NCI-H82 treated with DMSO at 0.1 percent for 48 hours (cell line): ENCODE measurements at regions not wholly inside any gene's neighbourhood (a gene's known extent, or its start where the extent isn't known, plus 50 kb on each side); places are given as distances from the start of the nearest gene placed in this dataset.

Experiments used
- DNase-seq: peaks from one replicate; lab custom pipeline; 2025; ENCODE audit not compliant: unreplicated experiment; lab: John Stamatoyannopoulos, UW

GRCh38 chr1:4976859-4977440 is 322.5 kb downstream of the AJAP1 start:
- no peak for DNase-seq

GRCh38 chr1:4975856-4976255 is 321.4 kb downstream of the AJAP1 start:
- no peak for DNase-seq

- no peak for DNase-seq
Measured at GRCh38 chr1:4974981-4975685, 320.7 kb downstream of the AJAP1 start.

- no peak for DNase-seq
Measured at GRCh38 chr1:4973341-4973740, 318.9 kb downstream of the AJAP1 start.

- no peak for DNase-seq
Measured at GRCh38 chr1:4972761-4973320, 318.4 kb downstream of the AJAP1 start.

- no peak for DNase-seq
Measured at GRCh38 chr1:4971666-4972065, 317.3 kb downstream of the AJAP1 start.

- DNase-seq, result no peak
Measured at GRCh38 chr1:4970532-4970931, 316.1 kb downstream of the AJAP1 start.

- DNase-seq, result no peak
Measured at GRCh38 chr1:4969556-4970129, 315.2 kb downstream of the AJAP1 start.

- DNase-seq, result no peak
Measured at GRCh38 chr1:4965346-4966075, 311.1 kb downstream of the AJAP1 start.

GRCh38 chr1:4964634-4965345 is 310.4 kb downstream of the AJAP1 start:
- no peak for DNase-seq

- no peak for DNase-seq
Measured at GRCh38 chr1:4963251-4963650, 308.8 kb downstream of the AJAP1 start.

- no peak for DNase-seq
Measured at GRCh38 chr1:4962836-4963235, 308.4 kb downstream of the AJAP1 start.

- DNase-seq, result no peak
Measured at GRCh38 chr1:4961935-4962645, 307.7 kb downstream of the AJAP1 start.

GRCh38 chr1:4960782-4961475 is 306.5 kb downstream of the AJAP1 start:
- DNase-seq, result no peak

GRCh38 chr1:4960336-4960735 is 305.9 kb downstream of the AJAP1 start:
- DNase-seq, result no peak

- DNase-seq, result no peak
Measured at GRCh38 chr1:4959216-4959615, 304.8 kb downstream of the AJAP1 start.

- no peak for DNase-seq
Measured at GRCh38 chr1:4957027-4957426, 302.6 kb downstream of the AJAP1 start.

GRCh38 chr1:4954392-4954791 is 300.0 kb downstream of the AJAP1 start:
- DNase-seq, result no peak

GRCh38 chr1:4951601-4952000 is 297.2 kb downstream of the AJAP1 start:
- DNase-seq, result no peak

GRCh38 chr1:4946343-4946742 is 291.9 kb downstream of the AJAP1 start:
- DNase-seq, result no peak
